NCI-H748 (cell line): ENCODE measurements at regions not wholly inside any gene's neighbourhood (a gene's known extent, or its start where the extent isn't known, plus 50 kb on each side); places are given as distances from the start of the nearest gene placed in this dataset.
"Not testable (repeated sequence)": the region's sequence is repeated elsewhere in the genome, so short reads cannot be mapped to it uniquely, and the experiment has no call there.

Experiments
- DNase-seq: peaks from one replicate; lab custom pipeline; 2025; ENCODE audit not compliant: unreplicated experiment; lab: John Stamatoyannopoulos, UW

GRCh38 chr14:48325486-48325885 lies 650.1 kb upstream of the MDGA2 start:
- no peak for DNase-seq

- DNase-seq = no peak
Measured at GRCh38 chr14:48323665-48324064, 648.3 kb upstream of the MDGA2 start.

GRCh38 chr14:48319823-48320222 lies 644.4 kb upstream of the MDGA2 start:
- DNase-seq = no peak

- no peak for DNase-seq
Measured at GRCh38 chr14:48304729-48305128, 629.3 kb upstream of the MDGA2 start.

- no peak for DNase-seq
Measured at GRCh38 chr14:48289701-48290100, 614.3 kb upstream of the MDGA2 start.

GRCh38 chr14:48285217-48285616 lies 609.8 kb upstream of the MDGA2 start:
- DNase-seq = not testable (repeated sequence)

GRCh38 chr14:48275301-48275700 lies 599.9 kb upstream of the MDGA2 start:
- DNase-seq = no peak

GRCh38 chr14:48274826-48275225 lies 599.4 kb upstream of the MDGA2 start:
- DNase-seq = no peak

GRCh38 chr14:48267926-48268325 lies 592.5 kb upstream of the MDGA2 start:
- not testable (repeated sequence) for DNase-seq

GRCh38 chr14:48266201-48266600 lies 590.8 kb upstream of the MDGA2 start:
- DNase-seq = not testable (repeated sequence)

- no peak for DNase-seq
Measured at GRCh38 chr14:48261436-48261835, 586.0 kb upstream of the MDGA2 start.

GRCh38 chr14:48260394-48261295 lies 585.2 kb upstream of the MDGA2 start:
- DNase-seq = not testable (repeated sequence)

GRCh38 chr14:48259876-48260275 lies 584.5 kb upstream of the MDGA2 start:
- not testable (repeated sequence) for DNase-seq

GRCh38 chr14:48259232-48259631 lies 583.8 kb upstream of the MDGA2 start:
- not testable (repeated sequence) for DNase-seq

- DNase-seq = not testable (repeated sequence)
Measured at GRCh38 chr14:48258703-48259102, 583.3 kb upstream of the MDGA2 start.

- DNase-seq = no peak
Measured at GRCh38 chr14:48253020-48253419, 577.6 kb upstream of the MDGA2 start.

- no peak for DNase-seq
Measured at GRCh38 chr14:48251290-48251689, 575.9 kb upstream of the MDGA2 start.

- no peak for DNase-seq
Measured at GRCh38 chr14:48250575-48250974, 575.2 kb upstream of the MDGA2 start.

- DNase-seq = peak; percentile 1
Measured at GRCh38 chr14:48247977-48248376, 572.6 kb upstream of the MDGA2 start.

- no peak for DNase-seq
Measured at GRCh38 chr14:48243900-48244299, 568.5 kb upstream of the MDGA2 start.

- DNase-seq = no peak
Measured at GRCh38 chr14:48229091-48229490, 553.7 kb upstream of the MDGA2 start.

- DNase-seq = no peak
Measured at GRCh38 chr14:48193893-48194292, 518.5 kb upstream of the MDGA2 start.

GRCh38 chr14:48149624-48150023 lies 474.2 kb upstream of the MDGA2 start:
- not testable (repeated sequence) for DNase-seq
